HG03097 (cell line): ENCODE measurements at regions not wholly inside any gene's neighbourhood (a gene's known extent, or its start where the extent isn't known, plus 50 kb on each side); places are given as distances from the start of the nearest gene placed in this dataset.

Experiments
- ATAC-seq: cut with Tn5 transposase; IDR thresholded peaks from one replicate; pipeline ENCODE4 v1.9.1; 2021; ENCODE audit not compliant: unreplicated experiment, low FRiP score

DNA sequence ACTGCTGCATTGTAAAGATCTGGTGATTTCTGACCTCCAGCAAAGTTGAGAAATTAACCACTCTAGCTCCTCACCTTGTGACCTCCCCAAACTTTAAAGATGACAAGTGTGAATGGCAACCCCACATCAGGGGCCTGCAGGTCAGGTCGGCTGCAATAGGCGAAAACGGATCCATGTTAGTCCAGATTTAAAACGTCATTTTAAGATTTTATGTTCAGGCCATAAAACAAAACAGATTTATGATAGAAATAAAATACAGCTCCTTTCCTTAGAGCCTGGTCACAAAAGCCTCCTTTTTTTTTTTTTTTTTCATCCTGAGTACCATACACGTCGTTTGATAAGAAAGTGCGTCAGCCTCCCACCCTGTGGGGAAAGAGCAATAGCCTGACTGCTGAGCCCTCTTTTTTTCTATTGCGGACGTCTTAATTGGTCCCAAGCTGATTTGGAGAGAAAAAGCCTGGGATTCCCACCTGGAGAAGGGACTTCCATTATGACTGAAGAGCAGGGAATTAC lies 519.2 kb upstream of the NOX3 start:
- no peak for ATAC-seq

DNA sequence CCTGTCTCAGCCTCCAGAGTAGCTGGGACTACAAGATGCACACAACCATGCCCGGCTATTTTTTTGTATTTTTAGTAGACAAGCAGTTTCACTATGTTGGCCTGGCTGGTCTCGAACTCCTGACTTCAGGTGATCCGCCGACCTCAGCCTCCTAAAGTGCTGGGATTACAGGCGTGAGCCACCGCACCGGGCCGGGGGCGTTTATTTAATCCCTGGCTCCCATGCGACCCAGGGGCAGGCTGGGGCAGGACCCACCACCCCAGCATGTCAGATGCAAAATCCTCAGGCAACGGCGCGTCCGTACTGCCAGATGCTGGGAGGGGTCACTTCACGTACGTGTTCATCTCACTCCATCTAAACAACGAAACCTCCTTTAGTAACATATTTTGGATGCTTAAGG lies 518.7 kb upstream of the NOX3 start:
- ATAC-seq, result no peak

DNA sequence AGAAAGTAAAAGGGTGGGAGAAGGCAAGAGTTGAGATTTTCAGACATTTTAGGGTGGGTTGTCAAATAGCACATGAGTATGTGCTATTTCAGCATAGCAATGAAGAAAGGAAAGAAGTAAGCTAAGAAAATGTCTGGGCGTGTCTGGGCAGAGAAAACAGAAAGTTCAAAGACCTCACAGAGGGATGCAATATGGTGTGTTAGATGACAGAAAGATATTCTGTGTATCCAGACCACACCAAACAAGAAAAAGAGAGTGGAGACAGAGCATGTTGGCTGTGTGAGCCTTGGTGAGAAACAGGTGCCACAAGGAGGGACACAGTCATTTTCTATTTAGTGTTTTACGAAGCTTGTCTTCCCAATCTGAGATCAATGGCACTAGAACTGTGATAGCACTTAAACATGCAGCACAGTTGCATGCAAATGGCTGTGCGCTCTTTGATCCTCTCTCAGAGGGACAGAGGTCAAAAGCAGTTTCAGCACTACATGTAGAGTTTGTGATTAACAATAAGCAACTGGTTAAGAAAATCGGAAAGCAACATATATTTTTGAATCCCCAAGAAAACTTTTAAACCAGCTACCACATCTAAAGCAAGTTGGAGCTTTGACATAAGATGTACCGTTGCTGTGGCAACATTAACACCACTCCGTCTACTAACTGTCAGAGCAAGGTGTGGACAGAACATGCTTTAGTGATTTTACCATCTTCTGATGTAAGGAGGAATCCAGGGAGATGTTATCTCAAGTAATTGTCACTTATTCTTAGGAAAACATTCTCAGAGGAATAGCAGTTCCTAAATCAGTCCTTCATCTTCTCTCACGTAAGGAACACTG lies 515.5 kb upstream of the NOX3 start:
- no peak for ATAC-seq

DNA sequence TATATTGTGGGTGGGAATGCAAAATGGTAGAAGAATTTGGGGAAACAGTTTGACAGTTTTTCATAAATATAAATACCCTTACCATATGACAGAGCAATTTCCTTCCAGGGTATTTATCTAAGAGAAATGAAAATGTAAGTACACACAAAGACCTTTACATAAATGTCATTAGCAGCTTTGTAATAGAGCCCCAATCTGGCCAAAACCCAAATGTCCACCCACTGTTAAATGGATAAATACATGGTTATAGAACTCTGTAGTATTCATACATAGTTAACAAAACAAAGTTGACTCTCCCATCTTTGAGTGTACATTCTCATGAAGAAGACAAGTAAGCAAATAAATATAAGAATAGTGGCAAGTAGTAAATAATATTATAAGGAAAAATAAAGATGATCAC lies 514.8 kb upstream of the NOX3 start:
- ATAC-seq, result no peak

DNA sequence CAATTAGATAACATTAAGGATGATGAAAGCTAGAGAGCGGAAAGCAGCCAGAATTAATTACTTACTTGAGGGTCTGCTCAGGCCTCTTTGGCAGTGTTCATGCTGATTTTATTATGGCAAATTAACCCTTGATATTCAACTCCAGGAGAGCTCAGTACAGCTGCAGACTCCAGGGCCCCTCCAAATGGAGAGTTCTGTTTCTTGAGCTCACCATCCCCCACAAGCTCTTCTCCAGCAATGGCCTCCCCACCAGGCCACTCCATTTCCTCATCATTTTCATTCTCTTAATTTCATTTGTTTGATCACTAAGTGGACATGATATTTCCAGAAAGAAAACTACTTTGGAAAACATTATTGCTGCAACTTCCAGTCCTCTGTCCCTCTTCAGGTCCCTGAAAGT lies 513.3 kb upstream of the NOX3 start:
- no peak for ATAC-seq

DNA sequence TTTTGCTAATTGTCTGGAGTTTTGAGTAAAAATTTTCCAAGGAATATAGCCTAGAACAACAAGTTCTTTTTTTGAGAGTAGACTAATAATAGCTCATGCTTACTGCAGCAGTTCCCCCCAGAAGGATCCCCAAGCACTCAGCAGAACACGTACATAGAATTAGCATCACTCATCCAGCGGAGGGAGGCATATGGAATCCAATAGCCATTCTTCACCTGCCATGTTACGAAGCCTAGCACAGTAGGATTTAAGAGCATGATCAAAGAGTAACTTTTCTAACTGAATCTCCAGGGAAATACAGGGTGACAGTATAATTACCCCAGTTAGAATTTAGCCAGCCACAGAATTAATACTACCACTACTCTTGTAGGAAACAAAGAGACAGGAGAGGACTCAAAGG lies 511.7 kb upstream of the NOX3 start:
- ATAC-seq, result no peak

DNA sequence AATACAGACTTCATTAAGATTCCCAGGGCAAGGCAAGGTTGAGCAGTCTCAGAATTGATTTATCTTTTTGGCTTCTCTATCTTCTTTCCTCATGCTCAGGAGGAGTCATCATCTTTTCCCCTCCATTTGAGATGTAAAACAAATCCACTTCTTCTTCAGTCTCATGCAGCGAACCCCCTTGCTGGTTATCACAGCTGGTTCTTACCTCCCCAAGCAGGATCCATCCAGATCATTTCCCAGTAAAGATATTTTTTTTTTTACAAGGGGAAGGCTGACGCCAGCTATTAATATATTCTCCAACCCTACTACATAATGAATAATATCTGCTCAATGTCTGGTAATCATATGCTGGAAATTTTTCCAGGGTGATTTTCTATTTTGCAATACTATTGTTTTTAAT lies 508.9 kb upstream of the NOX3 start:
- no peak for ATAC-seq

DNA sequence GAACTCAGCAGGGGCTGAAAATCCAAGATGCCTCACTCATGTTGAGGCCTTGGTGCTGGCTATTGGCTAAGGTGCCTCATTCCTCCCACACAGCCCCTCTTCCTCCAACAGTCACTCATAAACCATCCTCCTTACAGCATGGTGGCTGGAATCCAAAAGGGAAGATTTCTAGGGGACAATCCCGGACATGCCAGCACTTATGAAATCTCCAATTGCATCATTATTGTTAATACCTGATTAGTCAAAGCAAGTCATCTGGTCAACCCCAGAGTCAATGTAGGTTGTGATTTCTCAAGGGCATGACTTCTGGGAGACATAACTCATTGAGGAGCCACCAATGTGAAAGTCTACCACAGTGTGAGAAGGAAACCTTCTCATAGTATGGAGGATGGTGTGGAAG lies 506.6 kb upstream of the NOX3 start:
- no peak for ATAC-seq

DNA sequence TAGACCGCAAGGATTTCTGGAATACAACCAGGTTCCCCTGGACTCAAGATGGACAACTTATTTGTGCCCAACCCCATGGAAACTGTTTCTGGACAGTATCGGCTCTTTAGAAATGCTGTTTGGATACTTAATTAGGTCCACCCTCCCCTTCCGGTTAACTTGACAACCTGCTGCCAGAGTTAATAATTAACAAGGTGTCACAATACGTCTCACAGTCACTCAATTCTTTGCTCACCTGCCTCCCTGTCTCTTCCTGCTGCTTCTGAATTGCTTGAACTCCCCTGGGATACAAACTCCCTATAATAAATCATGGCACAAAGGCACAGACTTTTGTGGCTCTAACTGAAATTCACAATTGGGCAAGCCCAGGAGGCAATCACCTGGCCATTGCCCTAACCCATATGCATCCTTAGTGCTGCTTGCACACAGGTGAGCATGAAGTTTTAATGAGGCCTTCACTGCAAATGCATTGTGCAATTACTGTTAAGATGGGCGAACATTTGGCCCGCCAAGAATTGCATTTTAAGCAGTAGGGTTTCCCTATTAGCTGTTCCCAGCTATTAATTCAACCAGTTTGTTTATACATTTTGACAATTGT lies 504.4 kb upstream of the NOX3 start:
- ATAC-seq, result no peak

DNA sequence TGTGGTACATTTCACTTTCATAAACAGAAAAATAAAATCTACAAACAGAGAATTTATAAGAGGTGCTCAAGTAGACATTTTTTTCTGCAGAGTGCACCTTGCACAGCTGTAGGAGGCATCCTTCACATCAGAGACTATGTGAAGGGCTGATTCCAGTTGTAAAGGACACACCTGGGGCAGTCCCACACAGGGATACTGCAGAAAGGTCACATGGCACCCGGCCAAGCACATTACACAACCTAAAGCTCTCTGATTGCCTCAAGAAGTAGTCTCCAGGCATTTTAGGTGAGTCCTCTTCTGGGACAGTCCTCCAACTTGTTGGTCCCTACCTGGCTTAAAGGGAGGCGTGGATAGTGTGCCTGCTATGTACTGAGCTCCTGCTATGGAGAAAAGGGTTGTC lies 502.9 kb upstream of the NOX3 start:
- no peak for ATAC-seq

DNA sequence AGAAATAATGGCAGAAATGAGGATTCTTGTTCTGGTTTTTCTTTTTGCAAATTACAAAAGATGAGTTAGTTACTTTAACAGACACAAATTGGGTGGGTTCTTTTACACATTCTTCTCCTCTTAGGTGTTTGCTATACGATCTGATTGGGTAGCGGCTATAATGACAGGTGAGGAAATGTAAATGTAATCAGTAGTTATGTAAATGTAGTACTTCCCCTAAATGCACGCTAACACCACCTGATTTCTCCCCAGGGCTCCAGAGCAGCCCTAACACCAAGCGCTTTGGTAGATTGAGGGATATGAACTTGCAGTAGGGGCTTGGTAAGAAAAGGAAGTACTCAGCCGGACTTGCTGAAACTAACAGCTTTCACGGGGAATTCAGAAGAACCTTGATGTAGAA lies 499.4 kb upstream of the NOX3 start:
- no peak for ATAC-seq

DNA sequence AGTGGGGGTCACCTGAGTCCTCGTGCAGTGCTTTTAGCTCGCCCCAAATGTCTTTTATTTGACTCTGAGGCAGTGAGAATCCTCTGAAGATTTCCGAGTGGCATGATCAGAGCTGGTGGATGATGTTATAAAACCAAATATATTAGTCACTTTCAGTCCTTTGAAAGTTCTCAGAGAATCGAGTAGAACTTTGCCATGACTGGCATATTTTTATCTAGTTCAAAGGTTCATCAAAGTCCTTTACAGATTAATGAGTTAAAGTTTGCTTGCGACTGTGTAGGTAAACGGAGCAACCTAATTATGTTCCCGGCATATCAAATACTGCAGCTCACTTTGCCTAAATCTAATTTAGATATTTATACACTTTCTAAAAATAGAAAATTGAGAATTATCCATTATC lies 498.5 kb upstream of the NOX3 start:
- ATAC-seq, result no peak

DNA sequence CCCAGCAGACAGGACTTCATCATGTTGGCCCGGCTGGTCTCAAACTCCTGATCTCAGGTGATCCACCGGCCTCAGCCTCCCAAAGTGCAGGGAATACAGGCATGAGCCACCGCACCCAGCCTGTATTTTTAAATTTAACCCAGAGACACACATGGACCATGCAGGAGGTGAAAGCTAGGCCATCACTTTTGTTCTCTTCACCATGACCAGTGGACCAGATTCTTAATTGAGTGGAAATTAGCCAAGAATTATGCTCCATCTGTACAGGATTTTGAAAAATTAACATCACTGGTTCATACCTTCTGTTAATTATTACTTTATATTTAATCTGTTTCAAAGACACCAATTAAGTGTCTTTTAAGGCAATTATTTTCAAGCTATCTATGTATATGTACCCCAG lies 493.6 kb upstream of the NOX3 start:
- no peak for ATAC-seq

DNA sequence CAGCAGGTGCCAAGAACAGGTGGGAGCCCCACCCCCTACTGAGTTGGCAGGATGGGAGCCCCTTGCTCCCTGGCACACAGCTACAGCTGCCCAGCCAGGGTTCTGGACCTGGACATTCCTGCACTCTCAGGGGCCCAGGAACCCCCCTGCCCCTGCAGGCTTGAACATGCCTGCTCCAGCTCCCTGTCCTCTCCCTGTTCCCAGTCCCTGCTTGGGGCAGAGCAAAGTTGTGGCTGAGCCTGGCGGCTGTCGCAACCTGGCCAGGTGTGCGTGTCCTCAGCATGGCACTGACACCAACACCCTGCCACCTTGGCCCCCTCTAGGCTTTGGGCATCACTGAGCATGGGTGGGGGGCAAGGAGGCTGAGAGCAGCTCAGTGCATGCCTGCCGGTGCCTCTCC lies 491.2 kb upstream of the NOX3 start:
- no peak for ATAC-seq

DNA sequence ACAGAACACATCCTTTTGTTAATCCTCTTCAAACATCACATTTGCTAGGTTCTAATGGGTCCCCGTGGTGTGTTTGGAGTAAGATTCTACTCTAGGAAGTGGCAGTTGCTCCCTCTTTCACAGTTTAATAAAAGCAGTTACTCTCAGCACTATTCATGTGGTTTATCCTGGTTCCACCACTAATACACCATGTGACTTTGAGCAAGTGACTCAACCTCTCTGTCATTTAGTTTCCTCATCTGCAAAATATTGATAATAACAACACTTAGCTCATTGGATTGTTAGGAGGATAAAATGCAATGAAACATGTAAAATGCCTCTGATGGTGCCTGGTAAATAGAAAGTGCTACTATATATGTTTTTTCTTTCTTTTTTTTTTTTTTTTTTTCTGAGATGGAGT lies 488.0 kb upstream of the NOX3 start:
- ATAC-seq, result no peak

DNA sequence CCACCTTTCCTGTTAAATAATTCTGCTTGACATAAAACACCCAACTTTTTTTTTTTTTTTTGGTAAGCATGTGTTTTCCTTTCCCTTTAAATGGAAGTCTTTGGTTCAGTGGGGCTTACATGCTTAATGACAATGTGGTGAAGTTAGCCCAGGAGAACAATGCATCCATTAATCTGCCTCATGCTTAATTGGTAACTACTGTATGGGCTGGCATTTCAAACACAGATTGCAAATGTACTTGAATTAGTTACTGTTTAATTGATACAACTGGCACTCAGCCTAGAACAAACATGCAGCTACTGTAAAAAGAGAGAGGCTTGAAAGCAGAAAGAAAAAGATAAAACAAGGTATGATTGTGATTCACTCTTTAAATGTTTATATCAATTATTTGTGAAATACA lies 483.6 kb upstream of the NOX3 start:
- ATAC-seq, result no peak

DNA sequence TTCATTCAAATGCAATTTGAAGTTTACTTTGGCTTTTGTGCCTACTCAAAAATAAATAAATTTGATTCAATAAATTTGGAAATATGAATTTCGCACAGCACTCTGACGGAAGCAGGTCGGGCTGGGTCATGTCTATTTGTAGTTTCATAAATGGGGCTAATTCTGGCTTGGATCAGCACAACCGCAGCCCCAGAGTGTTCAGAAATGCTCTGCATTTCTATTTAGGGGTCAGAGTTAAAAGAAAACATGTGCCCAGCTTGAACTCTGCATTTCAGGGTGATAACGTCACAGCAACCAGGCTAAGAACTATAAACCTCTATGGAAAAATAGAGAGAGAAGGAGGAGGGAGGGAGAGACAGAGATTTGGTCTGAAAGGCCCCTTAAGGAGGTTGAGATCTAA lies 480.9 kb upstream of the NOX3 start:
- no peak for ATAC-seq

DNA sequence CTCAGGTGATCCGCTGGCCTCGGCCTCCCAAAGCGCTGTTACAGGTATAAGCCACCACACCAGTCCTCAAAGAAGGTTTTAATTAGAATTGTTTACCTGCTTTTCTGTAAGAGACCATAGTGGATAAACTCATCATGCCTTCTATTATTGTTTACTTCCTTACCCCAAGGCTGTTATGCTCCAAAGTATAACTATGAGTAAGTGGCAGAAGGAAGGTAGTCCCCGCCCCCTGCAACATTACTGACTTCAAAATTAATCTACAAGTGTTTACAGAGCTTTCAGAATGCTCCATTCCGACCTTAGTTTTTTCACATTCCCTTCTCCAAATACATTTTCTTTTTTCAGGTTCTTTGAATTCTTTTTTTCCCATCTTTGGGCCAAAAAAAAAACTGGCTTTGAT lies 480.5 kb upstream of the NOX3 start:
- ATAC-seq, result no peak

DNA sequence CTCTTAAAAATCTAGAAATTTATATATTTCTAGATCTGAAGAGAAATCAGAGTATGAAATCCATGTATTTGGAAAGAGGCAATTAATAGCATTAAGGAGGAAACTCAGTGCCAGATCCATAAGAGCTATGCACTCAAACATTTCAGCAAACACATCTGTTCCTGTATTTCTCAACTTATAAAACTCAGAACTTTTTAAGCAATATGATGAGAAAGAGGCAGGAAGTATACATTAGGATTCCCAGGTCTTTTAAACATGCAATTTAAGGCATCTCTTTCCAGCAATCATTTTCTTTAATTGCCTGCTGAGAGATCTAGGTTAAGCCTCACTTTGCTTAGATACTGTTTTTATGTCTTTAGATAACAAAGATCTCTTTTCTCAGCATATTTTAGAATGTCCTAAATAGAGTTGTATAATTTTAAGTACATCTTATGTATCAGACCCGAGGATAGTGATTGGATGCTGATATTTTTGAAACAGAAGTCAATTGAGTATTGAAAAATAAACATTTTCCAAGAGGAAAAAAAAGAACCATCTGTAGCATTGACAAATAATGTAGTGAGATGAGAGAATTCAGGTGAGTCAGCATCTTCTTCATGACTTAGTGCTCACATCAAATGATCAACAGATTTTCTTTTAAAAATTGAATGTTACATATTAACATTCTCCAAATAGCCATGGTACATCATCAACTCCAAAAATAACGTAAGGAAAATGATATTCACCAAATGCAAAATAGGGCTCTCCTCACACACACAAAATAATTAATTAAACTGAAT lies 461.4 kb upstream of the NOX3 start:
- ATAC-seq, result no peak

DNA sequence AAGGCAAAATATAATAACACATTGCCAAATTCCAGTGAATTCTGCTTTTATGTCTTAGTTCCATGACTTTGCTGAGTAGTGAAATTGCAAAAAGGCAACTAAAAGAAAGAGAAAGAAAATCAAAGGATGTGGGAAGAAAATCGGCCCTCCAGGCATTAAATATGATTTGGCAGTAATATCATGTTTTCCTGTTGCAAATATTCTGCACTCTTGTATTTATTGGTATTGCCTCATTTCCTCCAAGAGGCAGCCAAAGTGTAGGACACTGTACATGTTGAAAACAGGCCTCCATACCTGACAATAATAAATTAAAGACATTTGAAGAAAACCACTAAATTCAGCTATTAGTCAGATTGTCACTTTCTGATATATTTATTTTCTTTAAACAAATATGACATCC lies 460.0 kb upstream of the NOX3 start:
- no peak for ATAC-seq

DNA sequence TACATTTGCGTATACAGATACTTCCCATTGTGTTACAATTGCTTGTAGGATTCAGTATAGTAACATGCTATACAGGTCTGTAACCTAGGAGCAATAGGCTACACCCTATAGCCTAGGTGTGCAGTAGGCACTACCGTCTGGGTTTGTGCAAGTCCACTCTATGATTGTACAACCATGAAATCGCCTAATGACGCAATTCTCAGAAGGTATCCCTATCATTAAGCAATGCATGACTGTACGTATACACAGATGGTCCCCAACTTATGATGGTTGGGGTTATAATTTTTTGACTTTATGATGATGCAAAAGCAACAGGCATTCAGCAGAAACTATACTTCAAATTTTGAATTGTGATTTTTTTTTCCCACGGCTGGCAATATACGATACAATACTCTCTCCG lies 458.2 kb upstream of the NOX3 start:
- no peak for ATAC-seq

DNA sequence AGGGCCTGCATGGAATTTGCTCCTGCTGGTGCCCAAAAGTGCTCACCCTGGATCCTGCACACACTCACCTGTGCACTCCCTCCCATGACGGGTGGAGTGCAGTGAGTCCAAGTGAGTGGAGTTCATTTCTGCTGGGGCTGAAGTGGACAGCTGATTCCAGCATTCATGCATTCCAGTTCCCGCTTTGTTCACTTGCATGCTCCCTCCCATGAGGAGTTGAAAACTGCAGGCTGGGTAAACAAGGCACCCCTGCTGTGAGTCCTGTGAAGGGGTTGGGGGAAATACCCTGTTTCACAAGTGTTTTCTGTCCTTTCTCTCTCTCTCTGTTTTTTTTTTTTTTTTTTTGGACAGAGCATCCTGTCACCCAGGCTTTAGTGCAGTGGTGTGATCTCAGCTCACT lies 454.1 kb upstream of the NOX3 start:
- ATAC-seq, result no peak
